Type B pancreatic cell (in vitro differentiated cells): ENCODE measurements at regions not wholly inside any gene's neighbourhood (a gene's known extent, or its start where the extent isn't known, plus 50 kb on each side); places are given as distances from the start of the nearest gene placed in this dataset.
"Not testable (repeated sequence)": the region's sequence is repeated elsewhere in the genome, so short reads cannot be mapped to it uniquely, and the experiment has no call there.

Source experiments
- DNase-seq: peaks from one replicate; pipeline ENCODE4 v3.0.0; 2021; ENCODE audit warnings: mixed read lengths; ENCODE audit not compliant: unreplicated experiment; ENCODE audit errors: extremely low spot score
- H3K27ac Mint-ChIP-seq: 2 replicates; pipeline ENCODE4 v1.8.0; 2021; ENCODE audit warnings: mild to moderate bottlenecking, mixed read lengths
- H3K27me3 Mint-ChIP-seq: 2 replicates; pipeline ENCODE4 v1.8.0; 2021; ENCODE audit warnings: mixed read lengths
- H3K36me3 Mint-ChIP-seq: 2 replicates; pipeline ENCODE4 v1.8.0; 2021; ENCODE audit warnings: mixed read lengths
- H3K4me1 Mint-ChIP-seq: one replicate; pipeline ENCODE4 v1.8.0; 2021; ENCODE audit warnings: mixed read lengths; ENCODE audit not compliant: unreplicated experiment
- H3K4me3 Mint-ChIP-seq: 2 replicates; pipeline ENCODE4 v1.8.0; 2021; ENCODE audit warnings: mild to moderate bottlenecking, mixed read lengths
- H3K9me3 Mint-ChIP-seq: 2 replicates; pipeline ENCODE4 v1.8.0; 2021; ENCODE audit warnings: mixed read lengths
- TF ChIP-seq, protein P1 (sequence below): fragments of 200-600 bp; sonication (generic); conservative IDR thresholded peaks from 2 replicates; pipeline ENCODE4 v1.5.0; 2021; ENCODE audit warnings: antibody characterized with exemption, mild to moderate bottlenecking

GRCh38 chr2:179385756-179386155, 121.1 kb upstream of the SESTD1 start:
- H3K9me3 Mint-ChIP-seq, DNase-seq, H3K27ac Mint-ChIP-seq, H3K36me3 Mint-ChIP-seq, H3K27me3 Mint-ChIP-seq, H3K4me1 Mint-ChIP-seq, H3K4me3 Mint-ChIP-seq: not testable (repeated sequence)

- TF ChIP-seq, protein P1, sequence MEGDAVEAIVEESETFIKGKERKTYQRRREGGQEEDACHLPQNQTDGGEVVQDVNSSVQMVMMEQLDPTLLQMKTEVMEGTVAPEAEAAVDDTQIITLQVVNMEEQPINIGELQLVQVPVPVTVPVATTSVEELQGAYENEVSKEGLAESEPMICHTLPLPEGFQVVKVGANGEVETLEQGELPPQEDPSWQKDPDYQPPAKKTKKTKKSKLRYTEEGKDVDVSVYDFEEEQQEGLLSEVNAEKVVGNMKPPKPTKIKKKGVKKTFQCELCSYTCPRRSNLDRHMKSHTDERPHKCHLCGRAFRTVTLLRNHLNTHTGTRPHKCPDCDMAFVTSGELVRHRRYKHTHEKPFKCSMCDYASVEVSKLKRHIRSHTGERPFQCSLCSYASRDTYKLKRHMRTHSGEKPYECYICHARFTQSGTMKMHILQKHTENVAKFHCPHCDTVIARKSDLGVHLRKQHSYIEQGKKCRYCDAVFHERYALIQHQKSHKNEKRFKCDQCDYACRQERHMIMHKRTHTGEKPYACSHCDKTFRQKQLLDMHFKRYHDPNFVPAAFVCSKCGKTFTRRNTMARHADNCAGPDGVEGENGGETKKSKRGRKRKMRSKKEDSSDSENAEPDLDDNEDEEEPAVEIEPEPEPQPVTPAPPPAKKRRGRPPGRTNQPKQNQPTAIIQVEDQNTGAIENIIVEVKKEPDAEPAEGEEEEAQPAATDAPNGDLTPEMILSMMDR = no peak
- Mint-ChIP-seq H3K4me1 (no peaks in the 10 kb centered on the region), H3K9me3 (no peaks in the 10 kb centered on the region), H3K27ac (no peak overlapping the region), H3K4me3 (no peak overlapping the region), H3K27me3 (no peaks in the 10 kb centered on the region), H3K36me3 (no peaks in the 10 kb centered on the region)
- DNase-seq = no peak
These were observed 119.3 kb upstream of the SESTD1 start for GRCh38 chr2:179383975-179384374.

GRCh38 chr2:179377296-179377695, 112.7 kb upstream of the SESTD1 start:
- TF ChIP-seq, protein P1 = no peak
- Mint-ChIP-seq H3K9me3 (no peaks in the 10 kb centered on the region), H3K27me3 (no peaks in the 10 kb centered on the region), H3K36me3 (no peaks in the 10 kb centered on the region), H3K27ac (no peak overlapping the region), H3K4me3 (no peak overlapping the region), H3K4me1 (no peaks in the 10 kb centered on the region)
- no peak for DNase-seq

DNA sequence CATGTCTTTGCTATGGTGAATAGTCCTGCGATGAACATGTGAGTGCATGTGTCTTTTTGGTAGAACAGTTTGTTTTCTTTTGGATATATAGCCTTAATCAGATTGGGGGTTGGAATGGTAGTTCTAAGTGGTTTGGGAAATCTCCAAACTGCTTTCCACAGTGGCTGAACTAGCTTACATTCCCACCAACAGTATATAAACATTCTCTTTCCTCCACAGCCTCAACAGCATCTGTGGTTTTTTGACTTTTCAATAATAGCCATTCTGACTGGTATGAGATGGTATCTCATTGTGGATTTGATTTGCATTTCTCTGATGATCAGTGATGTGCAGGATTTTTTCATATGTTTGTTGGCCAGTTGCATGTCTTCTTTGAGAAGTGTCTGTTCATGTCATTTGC, 112.2 kb upstream of the SESTD1 start:
- H3K9me3 Mint-ChIP-seq = no peaks in the 10 kb centered on the region
- no peaks in the 10 kb centered on the region for H3K36me3 Mint-ChIP-seq
- no peaks in the 10 kb centered on the region for H3K27me3 Mint-ChIP-seq
- H3K4me3 Mint-ChIP-seq = no peak overlapping the region
- H3K27ac Mint-ChIP-seq = no peak overlapping the region
- no peaks in the 10 kb centered on the region for H3K4me1 Mint-ChIP-seq
- DNase-seq = no peak
- TF ChIP-seq, protein P1 = no peak

GRCh38 chr2:179373816-179374215, 109.2 kb upstream of the SESTD1 start:
- H3K4me1 Mint-ChIP-seq = no peaks in the 10 kb centered on the region
- no peaks in the 10 kb centered on the region for H3K9me3 Mint-ChIP-seq
- H3K27me3 Mint-ChIP-seq = no peaks in the 10 kb centered on the region
- no peak overlapping the region for H3K4me3 Mint-ChIP-seq
- no peaks in the 10 kb centered on the region for H3K36me3 Mint-ChIP-seq
- no peak for DNase-seq
- TF ChIP-seq, protein P1 = no peak
- H3K27ac Mint-ChIP-seq = no peak overlapping the region

DNA sequence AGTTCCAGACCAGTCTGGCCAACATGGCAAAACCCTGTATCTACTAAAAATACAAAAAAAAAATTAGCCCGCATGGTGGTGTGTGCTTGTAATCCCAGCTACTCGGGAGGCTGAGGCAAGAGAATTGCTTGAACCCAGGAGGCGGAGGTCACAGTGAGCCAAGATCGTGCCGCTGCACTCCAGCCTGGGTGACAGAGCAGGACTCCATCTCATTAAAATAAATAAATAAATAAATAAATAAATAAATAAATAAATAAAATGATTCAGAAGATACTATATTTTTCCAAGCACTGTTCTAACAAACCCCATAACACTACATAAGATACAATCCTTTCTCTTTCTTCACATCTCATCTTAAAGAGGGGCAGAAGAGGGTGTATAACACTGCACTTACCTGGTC, 100.9 kb upstream of the SESTD1 start:
- H3K27me3 Mint-ChIP-seq, H3K4me1 Mint-ChIP-seq, H3K9me3 Mint-ChIP-seq, H3K36me3 Mint-ChIP-seq, H3K27ac Mint-ChIP-seq, DNase-seq, H3K4me3 Mint-ChIP-seq: not testable (repeated sequence)

GRCh38 chr2:179355881-179356280, 91.2 kb upstream of the SESTD1 start:
- TF ChIP-seq, protein P1 = no peak
- Mint-ChIP-seq H3K27ac (no peak overlapping the region), H3K9me3 (no peaks in the 10 kb centered on the region), H3K27me3 (no peaks in the 10 kb centered on the region), H3K4me3 (no peak overlapping the region), H3K4me1 (no peaks in the 10 kb centered on the region), H3K36me3 (no peaks in the 10 kb centered on the region)
- no peak for DNase-seq
